ENCODE measurements at regions not wholly inside any gene's neighbourhood (a gene's known extent, or its start where the extent isn't known, plus 50 kb on each side); places are given as distances from the start of the nearest gene placed in this dataset.

DNA sequence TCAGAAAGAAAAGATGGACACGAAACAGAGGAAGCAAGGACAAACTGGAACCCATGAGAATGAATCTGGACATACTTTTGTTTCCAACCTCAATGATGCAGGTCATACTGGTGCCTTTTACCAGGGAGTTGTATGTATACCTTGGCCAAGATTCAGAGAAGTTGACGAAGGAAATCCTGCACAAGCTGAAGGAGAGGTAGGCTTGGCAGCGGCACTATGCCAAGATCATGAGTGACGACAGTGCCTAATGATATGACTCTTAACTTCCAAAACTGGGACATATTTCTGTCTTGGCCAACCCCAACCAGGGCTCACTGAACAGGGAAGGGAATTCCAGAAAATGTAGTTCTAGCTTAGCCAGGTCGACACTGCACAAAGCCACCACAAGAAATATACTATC is 149.2 kb upstream of the SLCO3A1 start:
- TF ChIP-seq CTCF (optimal IDR thresholded peaks at IDR 0.05 in 1 of 3, IDR thresholded peaks at IDR 0.05 in 1 of 3, conservative IDR thresholded peaks at IDR 0.05 in 1 of 3; ENCODE audit: extremely low read depth in 1 of 3, insufficient read depth in 2 of 3, low read length in 3 of 3) = no peak
- no peak for TF ChIP-seq EZH2 (IDR thresholded peaks at IDR 0.05; ENCODE audit: low read length)

All from keratinocyte (primary cell).